PC-9 (cell line): ENCODE measurements at regions not wholly inside any gene's neighbourhood (a gene's known extent, or its start where the extent isn't known, plus 50 kb on each side); places are given as distances from the start of the nearest gene placed in this dataset.

Source experiments
- BruUV-seq: library from RNA; stranded (reverse); fragments of 400-500 nt; replicated peaks from 2 replicates; lab custom pipeline; 2021; lab: Mats Ljungman, UMichigan
- CTCF ChIA-PET: fragments of 300-600 bp; sonication (Branson Sonifier 250); formaldehyde crosslinking; loops from one replicate; lab custom pipeline; 2022; ENCODE audit warnings: antibody characterized with exemption; lab: Charles Lee
- POLR2A ChIA-PET: fragments of 300-600 bp; sonication (Branson Sonifier 250); formaldehyde crosslinking; loops from one replicate; lab custom pipeline; 2022; ENCODE audit warnings: antibody characterized with exemption; ENCODE audit not compliant: unreplicated experiment; lab: Charles Lee
- DNase-seq, 2 experiments: peaks; one replicate each; pipeline versions ENCODE4 v3.0.0 to v3.0.0-alpha.2; 2015 to 2022; ENCODE audit warnings: mixed read lengths in 1 of 2
- H2AFZ ChIP-seq: fragments of 200-600 bp; sonication (generic); 2 replicates; pipeline ENCODE4 v1.8.1; 2017; ENCODE audit warnings: antibody characterized with exemption
- H3F3A ChIP-seq: fragments of 200-600 bp; sonication (generic); 2 replicates; pipeline ENCODE4 v1.8.1; 2017; ENCODE audit warnings: antibody characterized with exemption, mild to moderate bottlenecking, low read depth; ENCODE audit not compliant: insufficient read depth
- H3K27ac ChIP-seq: fragments of 200-600 bp; sonication (generic); 2 replicates; pipeline ENCODE4 v1.6.1; 2016; ENCODE audit warnings: mixed run types
- H3K27me3 ChIP-seq: fragments of 200-600 bp; sonication (generic); 2 replicates; pipeline ENCODE4 v1.6.1; 2016; ENCODE audit warnings: low read depth, mixed run types; ENCODE audit not compliant: insufficient read depth
- H3K36me3 ChIP-seq: fragments of 200-600 bp; sonication (generic); 2 replicates; pipeline ENCODE4 v1.6.1; 2016; ENCODE audit warnings: low read depth, mixed run types
- H3K4me1 ChIP-seq: fragments of 200-600 bp; sonication (generic); replicated peaks from 2 replicates; pipeline ENCODE4 v1.6.1; 2016; ENCODE audit warnings: mixed run types; ENCODE audit not compliant: insufficient read depth
- H3K4me2 ChIP-seq: fragments of 200-600 bp; sonication (generic); 2 replicates; pipeline ENCODE4 v1.6.1; 2017; ENCODE audit warnings: mixed run types
- H3K4me3 ChIP-seq: fragments of 200-600 bp; sonication (generic); 2 replicates; pipeline ENCODE4 v1.6.1; 2016; ENCODE audit warnings: mixed run types
- H3K79me2 ChIP-seq: fragments of 200-600 bp; sonication (generic); 2 replicates; pipeline ENCODE4 v1.6.1; 2017; ENCODE audit warnings: low read depth, mixed run types
- H3K9me2 ChIP-seq: fragments of 200-600 bp; sonication (generic); 2 replicates; pipeline ENCODE4 v1.8.1; 2017; ENCODE audit warnings: mild to moderate bottlenecking; ENCODE audit not compliant: insufficient read depth
- H3K9me3 ChIP-seq: fragments of 200-600 bp; sonication (generic); 2 replicates; pipeline ENCODE4 v1.8.1; 2016; ENCODE audit warnings: low read depth; ENCODE audit not compliant: insufficient read depth
- H4K20me1 ChIP-seq: fragments of 200-600 bp; sonication (generic); 2 replicates; pipeline ENCODE4 v1.8.1; 2017; ENCODE audit not compliant: insufficient read depth
- CTCF ChIP-seq: fragments of 200-600 bp; sonication (generic); conservative IDR thresholded peaks from 2 replicates; pipeline ENCODE4 v1.6.1; 2017; ENCODE audit warnings: mixed run types, antibody characterized with exemption, mild to moderate bottlenecking, moderate library complexity
- EZH2 ChIP-seq: fragments of 200-600 bp; sonication (generic); IDR thresholded peaks from 2 replicates; pipeline ENCODE4 v1.8.0; 2017; ENCODE audit warnings: antibody characterized with exemption, low read depth
- intact Hi-C: fragments of 100-400 bp; cut with micrococcal nuclease; formaldehyde crosslinking; loops from one replicate; pipeline ENCODE4 v1.10.0; 2022; ENCODE audit not compliant: unreplicated experiment

DNA sequence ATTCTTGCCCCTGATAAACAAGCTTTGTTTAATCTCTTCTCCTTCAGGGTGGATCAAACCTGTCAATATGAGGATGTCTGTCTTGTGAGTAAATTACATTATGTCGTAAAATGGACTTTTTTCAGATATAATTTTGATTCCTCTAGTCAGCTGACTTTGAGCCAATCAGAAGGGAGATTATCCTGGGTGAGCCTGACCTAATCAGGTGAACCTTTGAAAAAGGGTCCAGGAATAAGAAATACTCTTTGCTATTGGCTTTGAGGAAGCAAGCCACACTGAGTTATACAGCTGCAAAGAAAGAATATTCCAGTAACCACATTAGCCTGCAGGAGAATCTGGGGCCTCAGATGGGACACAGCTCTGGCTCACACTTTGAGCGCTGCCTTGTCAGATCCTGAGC is 304.3 kb upstream of the ARRDC3 start:
- no peaks in the 10 kb centered on the region for H3K4me1 ChIP-seq
- H3K9me3 ChIP-seq = no peaks in the 10 kb centered on the region; the same call in 1 of the 2 replicates
- H3K27ac ChIP-seq = no peak overlapping the region
- POLR2A ChIA-PET = no interaction called here
- no peaks in the 10 kb centered on the region; the same call in none of the 2 replicates for H3K9me2 ChIP-seq
- H3F3A ChIP-seq = no peaks in the 10 kb centered on the region
- H3K4me3 ChIP-seq = no peak overlapping the region
- H4K20me1 ChIP-seq = no peaks in the 10 kb centered on the region
- intact Hi-C loops = no loop called here
- TF ChIP-seq EZH2 (no peak), CTCF (no peak)
- no peak overlapping the region for H3K4me2 ChIP-seq
- no peak for DNase-seq
- CTCF ChIA-PET = no interaction called here
- BruUV-seq = no TSS peak
- H3K79me2 ChIP-seq = no peaks in the 10 kb centered on the region
- H2AFZ ChIP-seq = no peak overlapping the region
- H3K27me3 ChIP-seq = no peaks in the 10 kb centered on the region
- H3K36me3 ChIP-seq = no peaks in the 10 kb centered on the region

DNA sequence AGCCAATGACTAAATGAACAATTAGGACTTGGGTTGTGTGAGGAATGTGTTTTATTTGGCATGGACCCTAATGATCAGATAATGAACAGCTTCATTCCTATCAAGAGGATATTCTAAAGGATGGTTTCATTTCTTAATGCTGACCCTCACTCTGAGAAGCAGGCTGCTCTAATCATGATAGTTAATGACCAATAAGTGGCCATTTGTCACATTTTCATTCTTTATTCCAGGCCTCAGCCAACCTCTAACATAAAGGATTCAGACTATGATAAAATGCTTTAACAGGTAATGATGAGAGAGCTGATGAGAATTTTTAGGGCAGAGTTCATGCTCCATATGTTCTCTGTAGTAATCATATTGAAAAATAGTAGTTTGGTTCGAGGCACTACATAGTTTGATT is 301.5 kb upstream of the ARRDC3 start:
- DNase-seq = no peak
- no peak overlapping the region for H3K27ac ChIP-seq
- no TSS peak for BruUV-seq
- H3K79me2 ChIP-seq = no peaks in the 10 kb centered on the region
- ChIA-PET POLR2A (no interaction called here), CTCF (no interaction called here)
- H3K27me3 ChIP-seq = no peaks in the 10 kb centered on the region
- H3F3A ChIP-seq = no peaks in the 10 kb centered on the region
- H3K4me3 ChIP-seq = no peak overlapping the region
- no peak for TF ChIP-seq EZH2
- no peak for TF ChIP-seq CTCF
- no peaks in the 10 kb centered on the region for H4K20me1 ChIP-seq
- H3K9me2 ChIP-seq = no peaks in the 10 kb centered on the region; the same call in none of the 2 replicates
- no peaks in the 10 kb centered on the region for H3K4me1 ChIP-seq
- H2AFZ ChIP-seq = no peak overlapping the region
- no peaks in the 10 kb centered on the region; the same call in 1 of the 2 replicates for H3K9me3 ChIP-seq
- H3K4me2 ChIP-seq = no peak overlapping the region
- no peaks in the 10 kb centered on the region for H3K36me3 ChIP-seq
- intact Hi-C loops = no loop called here

- H3K4me1 ChIP-seq = no peaks in the 10 kb centered on the region
- ChIA-PET CTCF (no interaction called here), POLR2A (no interaction called here)
- intact Hi-C loops = no loop called here
- no peaks in the 10 kb centered on the region for H4K20me1 ChIP-seq
- no peak overlapping the region for H3K27ac ChIP-seq
- BruUV-seq = no TSS peak
- no peak overlapping the region for H3K4me3 ChIP-seq
- TF ChIP-seq CTCF (no peak), EZH2 (no peak)
- no peaks in the 10 kb centered on the region for H3K9me3 ChIP-seq
- no peaks in the 10 kb centered on the region for H3K9me2 ChIP-seq
- no peaks in the 10 kb centered on the region for H3F3A ChIP-seq
- H3K27me3 ChIP-seq = no peaks in the 10 kb centered on the region
- no peak overlapping the region for H3K4me2 ChIP-seq
- no peaks in the 10 kb centered on the region for H3K36me3 ChIP-seq
- no peaks in the 10 kb centered on the region for H3K79me2 ChIP-seq
- no peak for DNase-seq
- H2AFZ ChIP-seq = no peak overlapping the region
Observed at GRCh38 chr5:91670563-91670962, 287.4 kb upstream of the ARRDC3 start.
